Tibial artery (tissue), 4 donors: ENCODE measurements at regions not wholly inside any gene's neighbourhood (a gene's known extent, or its start where the extent isn't known, plus 50 kb on each side); places are given as distances from the start of the nearest gene placed in this dataset.

Experiments
- DNase-seq, 2 donors: peaks; one replicate each; pipeline ENCODE4 v3.0.0-alpha.2; 2019
- H3K27ac ChIP-seq, 2 donors: fragments of 200-600 bp; sonication (generic) in 1 of 2; 1 replicate in 1 of 2; 2 replicates in 1 of 2; pipeline ENCODE4 v1.5.1; 2018 to 2019; ENCODE audit warnings: mild to moderate bottlenecking in 1 of 2
- H3K27me3 ChIP-seq, 2 donors: fragments of 200-600 bp; sonication (generic) in 1 of 2; one replicate each; pipeline versions ENCODE4 v1.5.1 to v1.6.0; 2016 to 2019
- H3K36me3 ChIP-seq, 3 donors: fragments of 200-600 bp; sonication (generic) in 2 of 3; one replicate each; pipeline ENCODE4 v1.5.1; 2016 to 2019; ENCODE audit warnings: mild to moderate bottlenecking in 2 of 3
- H3K4me1 ChIP-seq, 4 donors: fragments of 200-600 bp; sonication (generic) in 2 of 4; 1 replicate in 3 of 4; 2 replicates in 1 of 4; pipeline ENCODE4 v1.5.1; 2016 to 2019
- H3K4me3 ChIP-seq, 2 donors: fragments of 200-600 bp; sonication (generic) in 1 of 2; 1 replicate in 1 of 2; 2 replicates in 1 of 2; pipeline ENCODE4 v1.5.1; 2018 to 2019; ENCODE audit warnings: mild to moderate bottlenecking in 2 of 2
- H3K9me3 ChIP-seq, 3 donors: fragments of 200-600 bp; sonication (generic) in 1 of 3; one replicate each; pipeline ENCODE4 v1.5.1; 2016 to 2019
- intact Hi-C: fragments of 100-400 bp; cut with DNase I; formaldehyde crosslinking; loops from one replicate; pipeline ENCODE4 v1.15.0; 2023; ENCODE audit warnings: low total_unique reads
- TF ChIP-seq, protein P1 (sequence below), 2 experiments: fragments of 200-600 bp in 1 of 2; fragments of 450-650 bp in 1 of 2; IDR thresholded peaks; one replicate each; pipeline ENCODE4 v1.5.1; 2017 to 2019; ENCODE audit warnings: antibody characterized with exemption in 2 of 2, mild to moderate bottlenecking in 1 of 2, moderate library complexity in 1 of 2

DNA sequence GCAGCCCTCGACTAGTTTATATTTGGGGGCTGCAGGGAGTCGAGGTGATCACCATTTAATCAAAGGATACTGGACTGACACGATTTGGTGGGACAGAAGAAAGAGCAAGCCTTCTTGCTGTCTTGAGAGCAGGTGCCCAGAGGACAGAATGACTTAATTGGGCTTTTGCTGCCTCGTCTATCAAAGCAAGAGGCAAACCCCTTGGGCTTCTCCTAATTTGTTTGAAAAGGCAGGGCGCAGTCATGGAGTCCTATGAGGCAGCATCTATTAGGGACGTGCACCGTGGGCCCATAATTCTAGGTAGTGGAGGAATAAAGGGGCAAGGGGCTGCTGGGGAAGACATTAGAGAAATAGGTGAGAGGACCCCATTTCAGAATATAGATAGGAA is 1411.3 kb downstream of the TBC1D22A start:
- TF ChIP-seq, protein P1, sequence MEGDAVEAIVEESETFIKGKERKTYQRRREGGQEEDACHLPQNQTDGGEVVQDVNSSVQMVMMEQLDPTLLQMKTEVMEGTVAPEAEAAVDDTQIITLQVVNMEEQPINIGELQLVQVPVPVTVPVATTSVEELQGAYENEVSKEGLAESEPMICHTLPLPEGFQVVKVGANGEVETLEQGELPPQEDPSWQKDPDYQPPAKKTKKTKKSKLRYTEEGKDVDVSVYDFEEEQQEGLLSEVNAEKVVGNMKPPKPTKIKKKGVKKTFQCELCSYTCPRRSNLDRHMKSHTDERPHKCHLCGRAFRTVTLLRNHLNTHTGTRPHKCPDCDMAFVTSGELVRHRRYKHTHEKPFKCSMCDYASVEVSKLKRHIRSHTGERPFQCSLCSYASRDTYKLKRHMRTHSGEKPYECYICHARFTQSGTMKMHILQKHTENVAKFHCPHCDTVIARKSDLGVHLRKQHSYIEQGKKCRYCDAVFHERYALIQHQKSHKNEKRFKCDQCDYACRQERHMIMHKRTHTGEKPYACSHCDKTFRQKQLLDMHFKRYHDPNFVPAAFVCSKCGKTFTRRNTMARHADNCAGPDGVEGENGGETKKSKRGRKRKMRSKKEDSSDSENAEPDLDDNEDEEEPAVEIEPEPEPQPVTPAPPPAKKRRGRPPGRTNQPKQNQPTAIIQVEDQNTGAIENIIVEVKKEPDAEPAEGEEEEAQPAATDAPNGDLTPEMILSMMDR (IDR thresholded peaks at IDR 0.05) = no peak
- Histone ChIP-seq H3K36me3 (no peaks in the 10 kb centered on the region), H3K27me3 (peaks cover 0 to 2% of the 10 kb centered on the region in 2 donors), H3K9me3 (no peaks in the 10 kb centered on the region), H3K4me1 (no peaks in the 10 kb centered on the region), H3K27ac (no peak overlapping the region), H3K4me3 (no peak overlapping the region)
- no peak for DNase-seq
- intact Hi-C loops = no loop called here

DNA sequence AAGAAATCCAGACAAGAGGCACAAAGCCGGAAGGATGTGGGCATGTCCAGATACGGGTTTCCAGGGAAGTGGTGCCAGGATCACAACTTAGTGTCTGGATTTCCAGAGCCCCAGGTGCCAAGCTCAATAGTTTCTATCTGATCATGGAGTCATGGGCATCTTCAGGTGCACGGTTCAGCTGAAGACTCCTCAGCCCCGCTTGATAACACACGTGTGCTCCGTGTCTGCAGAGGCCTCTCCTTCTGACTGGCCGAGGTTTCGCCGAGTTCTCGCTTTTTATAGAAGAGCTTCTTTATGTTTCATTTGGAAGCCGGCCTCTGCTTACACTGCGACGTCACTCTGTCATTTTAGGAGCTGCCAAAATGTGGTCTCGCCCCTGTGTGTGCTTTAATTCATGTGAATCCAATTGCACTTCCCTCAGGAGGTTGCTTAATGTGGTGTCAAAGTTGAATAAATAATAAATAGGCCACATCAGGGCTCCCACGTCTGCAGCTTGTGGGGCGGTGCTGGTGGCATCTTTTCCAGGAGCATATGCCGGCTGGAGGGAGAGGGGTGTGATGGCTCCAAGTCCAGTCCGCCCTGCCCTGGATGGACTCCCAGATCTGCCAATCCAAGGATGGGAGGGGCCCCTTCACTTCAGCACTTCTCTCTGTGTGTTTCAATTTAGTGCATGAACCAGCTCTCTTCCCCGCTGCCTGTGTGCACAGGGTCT is 1410.8 kb downstream of the TBC1D22A start:
- Histone ChIP-seq H3K4me3 (no peak overlapping the region), H3K9me3 (no peaks in the 10 kb centered on the region), H3K36me3 (no peaks in the 10 kb centered on the region), H3K4me1 (no peaks in the 10 kb centered on the region), H3K27me3 (peaks cover 0 to 2% of the 10 kb centered on the region in 2 donors), H3K27ac (no peak overlapping the region)
- intact Hi-C loops = no loop called here
- DNase-seq = no peak
- TF ChIP-seq, protein P1 (IDR thresholded peaks at IDR 0.05) = no peak

DNA sequence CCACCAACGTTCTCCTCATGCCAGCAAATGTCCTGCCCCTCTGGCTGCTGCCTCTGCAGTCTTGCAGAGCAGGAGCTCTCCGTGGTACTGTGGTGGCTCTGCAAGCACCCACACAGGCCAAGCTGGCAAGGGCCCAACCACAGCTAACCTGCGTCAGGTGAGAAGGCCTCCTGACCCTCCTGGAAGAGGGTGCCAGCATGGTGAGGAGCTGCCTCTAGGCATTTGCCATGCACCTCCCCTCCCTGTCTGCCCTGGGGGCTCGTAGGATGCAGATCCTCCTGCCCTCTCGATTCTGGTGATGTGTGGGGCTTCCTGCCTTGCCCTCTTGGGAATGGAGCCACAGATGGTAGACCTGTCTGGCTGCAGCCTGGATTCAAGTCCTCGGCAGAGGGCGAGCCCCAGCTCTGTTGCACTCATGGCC is 1408.8 kb downstream of the TBC1D22A start:
- Histone ChIP-seq H3K4me1 (no peaks in the 10 kb centered on the region), H3K9me3 (no peaks in the 10 kb centered on the region), H3K4me3 (no peak overlapping the region), H3K27ac (no peak overlapping the region), H3K36me3 (no peaks in the 10 kb centered on the region), H3K27me3 (peaks cover 0 to 2% of the 10 kb centered on the region in 2 donors)
- no peak for DNase-seq
- intact Hi-C loops = no loop called here
- TF ChIP-seq, protein P1 (IDR thresholded peaks at IDR 0.05) = no peak

DNA sequence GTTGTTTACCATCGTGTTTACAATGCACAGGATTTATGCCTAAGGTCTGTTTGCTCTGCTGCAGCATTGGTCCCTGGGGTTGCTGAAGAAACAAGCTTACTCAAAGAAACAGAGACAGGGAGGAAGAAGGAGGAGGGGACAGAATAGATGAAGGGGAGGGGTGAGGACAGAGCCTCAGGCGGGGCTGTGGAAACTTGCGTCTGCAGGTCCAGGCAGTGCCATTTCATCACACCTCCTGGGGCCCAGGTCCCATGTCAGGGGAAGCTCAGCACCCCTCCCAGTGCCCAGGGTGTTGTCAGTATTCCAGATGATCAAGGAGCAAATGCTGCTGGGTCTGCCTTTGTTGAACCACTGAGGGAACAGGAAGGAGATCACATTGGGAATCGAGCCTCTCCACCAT is 1406.8 kb downstream of the TBC1D22A start:
- Histone ChIP-seq H3K4me3 (no peak overlapping the region), H3K9me3 (no peaks in the 10 kb centered on the region)
- intact Hi-C loops = no loop called here

DNA sequence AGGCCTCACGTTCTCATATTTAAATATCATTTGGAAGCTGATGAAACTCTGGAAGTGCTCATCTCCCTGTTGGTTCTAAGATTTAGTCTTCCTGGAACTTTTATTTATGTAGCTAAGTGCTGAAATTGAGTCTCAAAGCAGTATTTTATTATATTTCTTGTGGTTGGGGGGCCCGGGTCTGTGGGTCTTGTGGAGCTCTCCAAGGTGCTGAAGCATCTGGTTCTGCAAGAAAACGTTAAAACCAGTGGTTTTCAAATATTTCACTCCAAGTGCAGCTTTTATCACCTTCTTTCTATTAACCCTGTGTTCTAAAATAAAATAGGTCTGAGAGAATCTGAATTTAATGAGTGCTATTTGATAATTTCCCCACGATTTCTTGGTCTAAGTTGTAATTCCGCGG is 1404.8 kb downstream of the TBC1D22A start:
- H3K4me1 ChIP-seq = no peaks in the 10 kb centered on the region
- H3K27me3 ChIP-seq = peaks cover 0 to 2% of the 10 kb centered on the region in 2 donors
- peak in 1 of 2 donors; percentile 10 for DNase-seq
- no peak overlapping the region for H3K27ac ChIP-seq
- no peak overlapping the region for H3K4me3 ChIP-seq
- intact Hi-C loops = no loop called here
- no peaks in the 10 kb centered on the region for H3K9me3 ChIP-seq
- H3K36me3 ChIP-seq = no peaks in the 10 kb centered on the region
- TF ChIP-seq, protein P1 (IDR thresholded peaks at IDR 0.05) = no peak

More for the DNA sequence above, 1406.8 kb downstream of the TBC1D22A start:
- H3K4me1 ChIP-seq = no peaks in the 10 kb centered on the region
- no peaks in the 10 kb centered on the region for H3K36me3 ChIP-seq
- H3K27me3 ChIP-seq = peaks cover 0 to 2% of the 10 kb centered on the region in 2 donors
- no peak overlapping the region for H3K27ac ChIP-seq
- DNase-seq = no peak
- TF ChIP-seq, protein P1 (IDR thresholded peaks at IDR 0.05) = no peak
